ENCODE measurements at regions not wholly inside any gene's neighbourhood (a gene's known extent, or its start where the extent isn't known, plus 50 kb on each side); places are given as distances from the start of the nearest gene placed in this dataset.

GRCh38 chr17:14016858-14017257, 52.4 kb upstream of the COX10 start:
- TF ChIP-seq PAX5 (IDR thresholded peaks at IDR 0.05; ENCODE audit: insufficient read depth, low read length, severe bottlenecking) (no peak), POLR2A (IDR thresholded peaks at IDR 0.05; ENCODE audit: low read depth, low read length) (no peak), POLR2AphosphoS5 (IDR thresholded peaks at IDR 0.05; ENCODE audit: low read depth, low read length) (no peak)
